Lung (tissue), 11 donors: ENCODE measurements at regions not wholly inside any gene's neighbourhood (a gene's known extent, or its start where the extent isn't known, plus 50 kb on each side); places are given as distances from the start of the nearest gene placed in this dataset.
"Not testable (repeated sequence)": the region's sequence is repeated elsewhere in the genome, so short reads cannot be mapped to it uniquely, and the experiment has no call there.

Source experiments
- ATAC-seq: fragments of 200-7000 bp; cut with Tn5 transposase; one replicate; pipeline ENCODE4 v1.9.1; 2020; ENCODE audit warnings: moderate number of reproducible peaks; ENCODE audit not compliant: insufficient read depth, low FRiP score
- DNase-seq, 3 donors: peaks; one replicate each; pipeline ENCODE4 v3.0.0-alpha.2; 2013 to 2017
- H3K27ac ChIP-seq, 2 donors: one replicate each; pipeline ENCODE4 v1.5.1; 2013; ENCODE audit warnings: mild to moderate bottlenecking in 2 of 2, moderate library complexity in 2 of 2, control low read depth in 1 of 2, inconsistent platforms in 1 of 2, low read depth in 1 of 2, low read length in 1 of 2
- H3K27me3 ChIP-seq, 3 donors: one replicate each; pipeline ENCODE4 v1.5.1; 2013; ENCODE audit warnings: low read length in 2 of 3; ENCODE audit not compliant: control insufficient read depth in 3 of 3, insufficient read depth in 3 of 3
- H3K36me3 ChIP-seq, 4 donors: one replicate each; pipeline ENCODE4 v1.5.1; 2013; ENCODE audit warnings: low read length in 4 of 4, mild to moderate bottlenecking in 1 of 4, moderate library complexity in 1 of 4; ENCODE audit not compliant: control insufficient read depth in 4 of 4, insufficient read depth in 4 of 4
- H3K4me1 ChIP-seq, 5 donors: one replicate each; pipeline ENCODE4 v1.5.1; 2013; ENCODE audit warnings: low read length in 5 of 5, mild to moderate bottlenecking in 2 of 5, moderate library complexity in 1 of 5; ENCODE audit not compliant: control insufficient read depth in 5 of 5, insufficient read depth in 5 of 5
- H3K4me3 ChIP-seq: one replicate; pipeline ENCODE4 v1.5.1; 2013; ENCODE audit warnings: mild to moderate bottlenecking, control low read depth, moderate library complexity
- H3K9ac ChIP-seq, 2 donors: one replicate each; pipeline ENCODE4 v1.5.1; 2013; ENCODE audit warnings: low read length in 2 of 2, control low read depth in 1 of 2; ENCODE audit not compliant: insufficient read depth in 1 of 2
- H3K9me3 ChIP-seq, 4 donors: one replicate each; pipeline ENCODE4 v1.5.1; 2013; ENCODE audit warnings: low read length in 3 of 4, mild to moderate bottlenecking in 1 of 4, moderate library complexity in 1 of 4; ENCODE audit not compliant: control insufficient read depth in 4 of 4, insufficient read depth in 3 of 4
- WGBS, 2 donors: extraction: QIAGEN DNeasy Blood & Tissue Kit; methylation state at CpG; one replicate each; pipeline ENCODE4 v1.1.7; 2013; 5-methylcytosine and 5-hydroxymethylcytosine counted together
- TF ChIP-seq, protein P1 (sequence below): IDR thresholded peaks from 2 replicates; pipeline ENCODE4 v1.5.1; 2012; ENCODE audit warnings: mild to moderate bottlenecking; ENCODE audit errors: control extremely low read depth, extremely low read depth
- donor health status: control.
- donor health status: control.
- donor health status: Bipolar disorder and iron deficiency.
- donor health status: healthy.
- donor health status: DM: yes; HTN: yes; CAD: no.

DNA sequence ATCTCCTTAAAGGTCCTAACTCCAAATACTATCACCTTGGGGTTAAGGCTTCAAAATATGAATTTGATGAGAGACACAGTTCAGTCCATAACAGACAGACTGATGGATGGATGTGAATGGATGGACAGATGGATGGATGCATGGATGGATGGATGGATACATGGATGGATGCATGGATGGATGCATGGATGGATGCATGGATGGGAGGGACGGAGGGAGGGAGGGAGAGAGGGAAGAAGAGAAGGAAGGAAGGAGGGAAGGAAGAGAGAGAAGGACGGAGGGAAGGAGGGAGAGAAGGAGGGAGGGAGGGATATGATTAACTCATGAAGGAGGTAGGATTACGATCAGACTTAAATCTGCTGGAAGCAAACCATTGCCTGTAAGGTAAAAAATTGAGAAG is 192.4 kb downstream of the LRRN1 start:
- DNase-seq (no peak), ATAC-seq (no peak)
- Histone ChIP-seq H3K9ac (no peak overlapping the region), H3K4me1 (no peaks in the 10 kb centered on the region), H3K36me3 (no peaks in the 10 kb centered on the region), H3K4me3 (no peak overlapping the region), H3K27me3 (no peaks in the 10 kb centered on the region), H3K27ac (no peak overlapping the region), H3K9me3 (peaks cover 0 to 2% (median 0%) of the 10 kb centered on the region in 4 donors)
- TF ChIP-seq, protein P1, sequence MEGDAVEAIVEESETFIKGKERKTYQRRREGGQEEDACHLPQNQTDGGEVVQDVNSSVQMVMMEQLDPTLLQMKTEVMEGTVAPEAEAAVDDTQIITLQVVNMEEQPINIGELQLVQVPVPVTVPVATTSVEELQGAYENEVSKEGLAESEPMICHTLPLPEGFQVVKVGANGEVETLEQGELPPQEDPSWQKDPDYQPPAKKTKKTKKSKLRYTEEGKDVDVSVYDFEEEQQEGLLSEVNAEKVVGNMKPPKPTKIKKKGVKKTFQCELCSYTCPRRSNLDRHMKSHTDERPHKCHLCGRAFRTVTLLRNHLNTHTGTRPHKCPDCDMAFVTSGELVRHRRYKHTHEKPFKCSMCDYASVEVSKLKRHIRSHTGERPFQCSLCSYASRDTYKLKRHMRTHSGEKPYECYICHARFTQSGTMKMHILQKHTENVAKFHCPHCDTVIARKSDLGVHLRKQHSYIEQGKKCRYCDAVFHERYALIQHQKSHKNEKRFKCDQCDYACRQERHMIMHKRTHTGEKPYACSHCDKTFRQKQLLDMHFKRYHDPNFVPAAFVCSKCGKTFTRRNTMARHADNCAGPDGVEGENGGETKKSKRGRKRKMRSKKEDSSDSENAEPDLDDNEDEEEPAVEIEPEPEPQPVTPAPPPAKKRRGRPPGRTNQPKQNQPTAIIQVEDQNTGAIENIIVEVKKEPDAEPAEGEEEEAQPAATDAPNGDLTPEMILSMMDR, result no peak
- 87 to 89% methylated on average over 3 of the region's 3 CpGs for WGBS, 2 donors

DNA sequence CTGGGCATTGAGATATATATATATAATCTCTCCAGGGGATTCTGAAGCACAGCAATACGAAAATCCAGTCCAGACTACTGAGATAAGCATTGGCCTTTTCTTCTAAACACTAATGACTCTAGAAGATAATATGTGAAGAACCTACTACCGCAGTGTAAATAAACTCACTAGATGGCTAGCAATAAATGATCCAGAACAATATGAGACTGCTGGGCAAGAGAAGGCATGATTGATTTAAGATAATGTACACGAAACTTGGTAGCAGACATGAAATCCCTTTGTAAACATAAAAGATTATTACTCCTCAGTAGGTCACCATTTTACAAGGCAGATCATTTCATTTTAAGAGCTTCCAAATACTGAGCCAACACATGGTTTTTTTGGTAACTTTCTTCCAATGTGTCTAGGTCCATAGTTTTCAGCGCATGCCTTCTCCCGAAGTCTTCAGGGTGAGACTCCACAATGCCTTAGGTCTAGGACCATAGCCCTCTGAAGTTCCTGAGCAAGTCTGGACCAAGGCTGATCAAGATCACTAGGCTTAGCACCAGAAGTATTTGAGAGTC is 193.2 kb downstream of the LRRN1 start:
- no peak overlapping the region for H3K4me3 ChIP-seq
- 87 to 89% methylated on average over 5 of the region's 5 CpGs for WGBS, 2 donors
- no peak overlapping the region for H3K9ac ChIP-seq
- TF ChIP-seq, protein P1, result no peak
- ATAC-seq (no peak), DNase-seq (no peak)
- no peaks in the 10 kb centered on the region for H3K36me3 ChIP-seq
- H3K4me1 ChIP-seq, result no peaks in the 10 kb centered on the region
- peaks cover 0 to 2% (median 0%) of the 10 kb centered on the region in 4 donors for H3K9me3 ChIP-seq
- no peak overlapping the region for H3K27ac ChIP-seq
- H3K27me3 ChIP-seq, result no peaks in the 10 kb centered on the region

DNA sequence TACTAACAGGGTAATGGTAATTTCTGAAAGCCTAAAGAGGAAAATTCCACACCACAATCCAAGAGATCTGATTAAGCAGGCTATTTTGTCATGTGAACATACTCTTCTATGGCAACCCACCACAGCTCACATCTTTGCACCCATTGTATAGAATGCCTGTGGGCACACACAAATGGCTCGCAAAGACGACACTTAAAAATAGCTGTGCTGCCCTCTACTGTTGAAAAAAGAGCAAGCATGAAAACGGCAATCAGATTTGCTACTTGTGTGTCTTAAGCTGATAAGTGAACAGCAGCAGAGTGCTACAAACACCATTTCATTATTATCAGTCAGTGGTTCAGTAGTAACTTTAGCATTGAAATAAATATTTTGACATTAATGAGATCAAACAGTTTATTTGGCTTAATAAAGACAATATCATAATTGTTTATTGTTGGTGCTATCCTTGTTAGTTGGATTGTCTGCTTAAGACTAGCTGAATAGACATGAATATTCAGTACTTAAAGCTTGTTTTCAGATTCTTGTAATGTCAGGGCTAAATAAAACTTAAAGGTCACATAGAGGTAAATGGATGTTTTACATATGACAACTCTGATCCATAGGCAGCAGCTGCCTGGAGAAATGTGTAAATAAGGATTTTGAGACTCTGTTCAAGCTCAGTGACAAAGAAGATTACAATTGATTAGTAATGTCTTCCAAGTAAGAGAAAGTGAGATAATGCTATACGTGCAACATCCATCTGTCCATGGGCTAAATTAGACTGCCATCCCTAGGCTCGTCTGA is 199.1 kb downstream of the LRRN1 start:
- no peak for ATAC-seq
- no peaks in the 10 kb centered on the region for H3K9me3 ChIP-seq
- H3K27ac ChIP-seq, result no peak overlapping the region
- no peaks in the 10 kb centered on the region for H3K36me3 ChIP-seq
- H3K9ac ChIP-seq, result no peak overlapping the region
- 35 to 36% methylated on average over 5 of the region's 5 CpGs for WGBS, 2 donors
- H3K4me3 ChIP-seq, result no peak overlapping the region
- DNase-seq, result peak; percentile 20 to 73 (median 71)
- no peaks in the 10 kb centered on the region for H3K4me1 ChIP-seq
- TF ChIP-seq, protein P1, result no peak
- H3K27me3 ChIP-seq, result no peaks in the 10 kb centered on the region

DNA sequence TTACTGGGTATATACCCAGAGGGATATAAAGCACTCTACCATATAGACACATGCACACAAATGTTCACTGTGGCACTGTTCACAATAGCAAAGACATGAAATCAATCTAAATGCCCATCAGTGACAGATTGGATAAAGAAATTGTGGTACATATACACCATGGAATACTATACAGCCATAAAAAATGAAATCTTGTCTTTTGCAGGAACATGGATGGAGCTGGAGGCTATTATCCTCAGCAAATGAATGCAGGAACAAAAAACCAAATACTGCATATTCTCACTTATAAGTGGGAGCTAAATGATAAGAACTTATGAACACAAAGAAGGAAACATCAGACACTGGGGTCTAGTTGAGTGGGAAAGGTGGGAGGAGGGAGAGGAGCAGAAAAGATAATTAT is 200.1 kb downstream of the LRRN1 start:
- not testable (repeated sequence) for H3K9ac ChIP-seq, H3K27ac ChIP-seq, H3K4me1 ChIP-seq, H3K4me3 ChIP-seq, H3K27me3 ChIP-seq, ATAC-seq, H3K9me3 ChIP-seq, DNase-seq, H3K36me3 ChIP-seq
